ENCODE measurements at regions not wholly inside any gene's neighbourhood (a gene's known extent, or its start where the extent isn't known, plus 50 kb on each side); places are given as distances from the start of the nearest gene placed in this dataset.

DNA sequence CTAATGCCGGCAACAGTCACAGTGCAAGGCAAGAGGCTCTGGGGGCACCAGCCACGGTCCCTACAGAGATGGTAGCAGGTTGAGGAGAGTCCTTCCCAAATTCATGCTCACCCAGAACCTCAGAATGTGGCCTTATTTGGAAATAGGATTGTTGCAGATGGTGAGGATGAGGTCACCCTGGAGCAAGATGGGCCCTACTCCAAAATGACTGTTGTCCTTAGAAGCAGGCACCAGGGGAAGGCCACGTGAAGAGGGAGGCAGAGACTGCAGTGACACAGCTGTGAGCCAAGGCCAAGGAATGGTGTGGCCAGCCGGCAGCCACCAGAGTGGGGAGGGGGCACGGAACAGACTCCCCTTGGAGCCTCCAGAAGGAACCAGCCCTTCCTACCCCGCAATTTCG lies 70.8 kb upstream of the CLDN14 start:
- Mint-ChIP-seq H3K36me3 (no peaks in the 10 kb centered on the region), H3K27me3 (ENCODE audit: low read depth) (no peaks in the 10 kb centered on the region), H3K27ac (no peak overlapping the region), H3K4me1 (peaks cover 16% of the 10 kb centered on the region), H3K4me3 (no peak overlapping the region), H3K9me3 (no peaks in the 10 kb centered on the region)
- TF ChIP-seq ESRRA (CRISPR knock-in tag; IDR thresholded peaks at IDR 0.05; ENCODE audit: borderline replicate concordance) (no peak), NR1H2 (CRISPR knock-in tag; IDR thresholded peaks at IDR 0.05) (no peak)
- TF ChIP-seq, protein P1, sequence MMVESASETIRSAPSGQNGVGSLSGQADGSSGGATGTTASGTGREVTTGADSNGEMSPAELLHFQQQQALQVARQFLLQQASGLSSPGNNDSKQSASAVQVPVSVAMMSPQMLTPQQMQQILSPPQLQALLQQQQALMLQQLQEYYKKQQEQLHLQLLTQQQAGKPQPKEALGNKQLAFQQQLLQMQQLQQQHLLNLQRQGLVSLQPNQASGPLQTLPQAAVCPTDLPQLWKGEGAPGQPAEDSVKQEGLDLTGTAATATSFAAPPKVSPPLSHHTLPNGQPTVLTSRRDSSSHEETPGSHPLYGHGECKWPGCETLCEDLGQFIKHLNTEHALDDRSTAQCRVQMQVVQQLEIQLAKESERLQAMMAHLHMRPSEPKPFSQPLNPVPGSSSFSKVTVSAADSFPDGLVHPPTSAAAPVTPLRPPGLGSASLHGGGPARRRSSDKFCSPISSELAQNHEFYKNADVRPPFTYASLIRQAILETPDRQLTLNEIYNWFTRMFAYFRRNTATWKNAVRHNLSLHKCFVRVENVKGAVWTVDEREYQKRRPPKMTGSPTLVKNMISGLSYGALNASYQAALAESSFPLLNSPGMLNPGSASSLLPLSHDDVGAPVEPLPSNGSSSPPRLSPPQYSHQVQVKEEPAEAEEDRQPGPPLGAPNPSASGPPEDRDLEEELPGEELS (CRISPR knock-in tag; IDR thresholded peaks at IDR 0.05) = no peak
- TF ChIP-seq, protein P2, sequence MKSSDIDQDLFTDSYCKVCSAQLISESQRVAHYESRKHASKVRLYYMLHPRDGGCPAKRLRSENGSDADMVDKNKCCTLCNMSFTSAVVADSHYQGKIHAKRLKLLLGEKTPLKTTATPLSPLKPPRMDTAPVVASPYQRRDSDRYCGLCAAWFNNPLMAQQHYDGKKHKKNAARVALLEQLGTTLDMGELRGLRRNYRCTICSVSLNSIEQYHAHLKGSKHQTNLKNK (CRISPR knock-in tag; IDR thresholded peaks at IDR 0.05) = no peak
- TF ChIP-seq, protein P3, sequence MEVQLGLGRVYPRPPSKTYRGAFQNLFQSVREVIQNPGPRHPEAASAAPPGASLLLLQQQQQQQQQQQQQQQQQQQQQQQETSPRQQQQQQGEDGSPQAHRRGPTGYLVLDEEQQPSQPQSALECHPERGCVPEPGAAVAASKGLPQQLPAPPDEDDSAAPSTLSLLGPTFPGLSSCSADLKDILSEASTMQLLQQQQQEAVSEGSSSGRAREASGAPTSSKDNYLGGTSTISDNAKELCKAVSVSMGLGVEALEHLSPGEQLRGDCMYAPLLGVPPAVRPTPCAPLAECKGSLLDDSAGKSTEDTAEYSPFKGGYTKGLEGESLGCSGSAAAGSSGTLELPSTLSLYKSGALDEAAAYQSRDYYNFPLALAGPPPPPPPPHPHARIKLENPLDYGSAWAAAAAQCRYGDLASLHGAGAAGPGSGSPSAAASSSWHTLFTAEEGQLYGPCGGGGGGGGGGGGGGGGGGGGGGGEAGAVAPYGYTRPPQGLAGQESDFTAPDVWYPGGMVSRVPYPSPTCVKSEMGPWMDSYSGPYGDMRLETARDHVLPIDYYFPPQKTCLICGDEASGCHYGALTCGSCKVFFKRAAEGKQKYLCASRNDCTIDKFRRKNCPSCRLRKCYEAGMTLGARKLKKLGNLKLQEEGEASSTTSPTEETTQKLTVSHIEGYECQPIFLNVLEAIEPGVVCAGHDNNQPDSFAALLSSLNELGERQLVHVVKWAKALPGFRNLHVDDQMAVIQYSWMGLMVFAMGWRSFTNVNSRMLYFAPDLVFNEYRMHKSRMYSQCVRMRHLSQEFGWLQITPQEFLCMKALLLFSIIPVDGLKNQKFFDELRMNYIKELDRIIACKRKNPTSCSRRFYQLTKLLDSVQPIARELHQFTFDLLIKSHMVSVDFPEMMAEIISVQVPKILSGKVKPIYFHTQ (CRISPR knock-in tag; IDR thresholded peaks at IDR 0.05) = no peak
- TF ChIP-seq, protein P4, sequence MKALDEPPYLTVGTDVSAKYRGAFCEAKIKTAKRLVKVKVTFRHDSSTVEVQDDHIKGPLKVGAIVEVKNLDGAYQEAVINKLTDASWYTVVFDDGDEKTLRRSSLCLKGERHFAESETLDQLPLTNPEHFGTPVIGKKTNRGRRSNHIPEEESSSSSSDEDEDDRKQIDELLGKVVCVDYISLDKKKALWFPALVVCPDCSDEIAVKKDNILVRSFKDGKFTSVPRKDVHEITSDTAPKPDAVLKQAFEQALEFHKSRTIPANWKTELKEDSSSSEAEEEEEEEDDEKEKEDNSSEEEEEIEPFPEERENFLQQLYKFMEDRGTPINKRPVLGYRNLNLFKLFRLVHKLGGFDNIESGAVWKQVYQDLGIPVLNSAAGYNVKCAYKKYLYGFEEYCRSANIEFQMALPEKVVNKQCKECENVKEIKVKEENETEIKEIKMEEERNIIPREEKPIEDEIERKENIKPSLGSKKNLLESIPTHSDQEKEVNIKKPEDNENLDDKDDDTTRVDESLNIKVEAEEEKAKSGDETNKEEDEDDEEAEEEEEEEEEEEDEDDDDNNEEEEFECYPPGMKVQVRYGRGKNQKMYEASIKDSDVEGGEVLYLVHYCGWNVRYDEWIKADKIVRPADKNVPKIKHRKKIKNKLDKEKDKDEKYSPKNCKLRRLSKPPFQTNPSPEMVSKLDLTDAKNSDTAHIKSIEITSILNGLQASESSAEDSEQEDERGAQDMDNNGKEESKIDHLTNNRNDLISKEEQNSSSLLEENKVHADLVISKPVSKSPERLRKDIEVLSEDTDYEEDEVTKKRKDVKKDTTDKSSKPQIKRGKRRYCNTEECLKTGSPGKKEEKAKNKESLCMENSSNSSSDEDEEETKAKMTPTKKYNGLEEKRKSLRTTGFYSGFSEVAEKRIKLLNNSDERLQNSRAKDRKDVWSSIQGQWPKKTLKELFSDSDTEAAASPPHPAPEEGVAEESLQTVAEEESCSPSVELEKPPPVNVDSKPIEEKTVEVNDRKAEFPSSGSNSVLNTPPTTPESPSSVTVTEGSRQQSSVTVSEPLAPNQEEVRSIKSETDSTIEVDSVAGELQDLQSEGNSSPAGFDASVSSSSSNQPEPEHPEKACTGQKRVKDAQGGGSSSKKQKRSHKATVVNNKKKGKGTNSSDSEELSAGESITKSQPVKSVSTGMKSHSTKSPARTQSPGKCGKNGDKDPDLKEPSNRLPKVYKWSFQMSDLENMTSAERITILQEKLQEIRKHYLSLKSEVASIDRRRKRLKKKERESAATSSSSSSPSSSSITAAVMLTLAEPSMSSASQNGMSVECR (CRISPR knock-in tag; IDR thresholded peaks at IDR 0.05; ENCODE audit: borderline replicate concordance) = no peak
- TF ChIP-seq, protein P5, sequence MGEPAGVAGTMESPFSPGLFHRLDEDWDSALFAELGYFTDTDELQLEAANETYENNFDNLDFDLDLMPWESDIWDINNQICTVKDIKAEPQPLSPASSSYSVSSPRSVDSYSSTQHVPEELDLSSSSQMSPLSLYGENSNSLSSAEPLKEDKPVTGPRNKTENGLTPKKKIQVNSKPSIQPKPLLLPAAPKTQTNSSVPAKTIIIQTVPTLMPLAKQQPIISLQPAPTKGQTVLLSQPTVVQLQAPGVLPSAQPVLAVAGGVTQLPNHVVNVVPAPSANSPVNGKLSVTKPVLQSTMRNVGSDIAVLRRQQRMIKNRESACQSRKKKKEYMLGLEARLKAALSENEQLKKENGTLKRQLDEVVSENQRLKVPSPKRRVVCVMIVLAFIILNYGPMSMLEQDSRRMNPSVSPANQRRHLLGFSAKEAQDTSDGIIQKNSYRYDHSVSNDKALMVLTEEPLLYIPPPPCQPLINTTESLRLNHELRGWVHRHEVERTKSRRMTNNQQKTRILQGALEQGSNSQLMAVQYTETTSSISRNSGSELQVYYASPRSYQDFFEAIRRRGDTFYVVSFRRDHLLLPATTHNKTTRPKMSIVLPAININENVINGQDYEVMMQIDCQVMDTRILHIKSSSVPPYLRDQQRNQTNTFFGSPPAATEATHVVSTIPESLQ (CRISPR knock-in tag; IDR thresholded peaks at IDR 0.05) = no peak
- CTCF ChIA-PET = no interaction called here
- no peak for ATAC-seq
- POLR2A ChIA-PET = no interaction called here
- DNase-seq (ENCODE audit: low spot score) = no peak

DNA sequence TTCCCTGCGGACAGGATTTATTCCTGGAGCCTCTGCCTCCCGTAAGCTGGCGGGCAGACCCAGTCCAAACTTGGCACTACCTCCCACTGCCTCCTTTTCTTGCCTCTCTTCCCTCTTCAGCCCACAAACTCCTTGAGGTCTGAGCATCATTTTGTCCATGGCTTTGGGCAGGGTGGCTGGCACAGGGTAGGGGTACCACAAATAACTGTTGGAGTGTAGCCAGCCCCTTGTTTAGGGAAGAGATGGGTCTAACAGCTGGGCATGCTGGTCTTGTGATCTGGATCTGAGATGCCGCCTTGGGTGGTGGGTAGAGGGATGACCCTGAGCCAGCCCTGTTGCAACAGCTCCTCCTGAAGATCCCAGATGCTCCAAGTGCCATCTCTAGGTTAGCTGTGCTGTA lies 71.4 kb upstream of the CLDN14 start:
- Mint-ChIP-seq H3K36me3 (no peaks in the 10 kb centered on the region), H3K27me3 (ENCODE audit: low read depth) (no peaks in the 10 kb centered on the region), H3K9me3 (no peaks in the 10 kb centered on the region), H3K4me1 (peaks cover 16% of the 10 kb centered on the region), H3K4me3 (no peak overlapping the region), H3K27ac (no peak overlapping the region)
- no peak for ATAC-seq
- ChIA-PET CTCF (no interaction called here), POLR2A (no interaction called here)
- no peak for DNase-seq (ENCODE audit: low spot score)
- no peak for TF ChIP-seq NR2C2 (CRISPR knock-in tag; IDR thresholded peaks at IDR 0.05)
- no peak for TF ChIP-seq ZNF232 (CRISPR knock-in tag; IDR thresholded peaks at IDR 0.05)
- no peak for TF ChIP-seq ZNF317 (CRISPR knock-in tag; IDR thresholded peaks at IDR 0.05; ENCODE audit: borderline replicate concordance, low read depth)
- no peak for TF ChIP-seq ESRRA (CRISPR knock-in tag; IDR thresholded peaks at IDR 0.05; ENCODE audit: borderline replicate concordance)
- TF ChIP-seq, protein P6, sequence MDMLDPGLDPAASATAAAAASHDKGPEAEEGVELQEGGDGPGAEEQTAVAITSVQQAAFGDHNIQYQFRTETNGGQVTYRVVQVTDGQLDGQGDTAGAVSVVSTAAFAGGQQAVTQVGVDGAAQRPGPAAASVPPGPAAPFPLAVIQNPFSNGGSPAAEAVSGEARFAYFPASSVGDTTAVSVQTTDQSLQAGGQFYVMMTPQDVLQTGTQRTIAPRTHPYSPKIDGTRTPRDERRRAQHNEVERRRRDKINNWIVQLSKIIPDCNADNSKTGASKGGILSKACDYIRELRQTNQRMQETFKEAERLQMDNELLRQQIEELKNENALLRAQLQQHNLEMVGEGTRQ (CRISPR knock-in tag; IDR thresholded peaks at IDR 0.05) = no peak
- TF ChIP-seq ZNF121 (CRISPR knock-in tag; IDR thresholded peaks at IDR 0.05) = no peak
- TF ChIP-seq, protein P7, sequence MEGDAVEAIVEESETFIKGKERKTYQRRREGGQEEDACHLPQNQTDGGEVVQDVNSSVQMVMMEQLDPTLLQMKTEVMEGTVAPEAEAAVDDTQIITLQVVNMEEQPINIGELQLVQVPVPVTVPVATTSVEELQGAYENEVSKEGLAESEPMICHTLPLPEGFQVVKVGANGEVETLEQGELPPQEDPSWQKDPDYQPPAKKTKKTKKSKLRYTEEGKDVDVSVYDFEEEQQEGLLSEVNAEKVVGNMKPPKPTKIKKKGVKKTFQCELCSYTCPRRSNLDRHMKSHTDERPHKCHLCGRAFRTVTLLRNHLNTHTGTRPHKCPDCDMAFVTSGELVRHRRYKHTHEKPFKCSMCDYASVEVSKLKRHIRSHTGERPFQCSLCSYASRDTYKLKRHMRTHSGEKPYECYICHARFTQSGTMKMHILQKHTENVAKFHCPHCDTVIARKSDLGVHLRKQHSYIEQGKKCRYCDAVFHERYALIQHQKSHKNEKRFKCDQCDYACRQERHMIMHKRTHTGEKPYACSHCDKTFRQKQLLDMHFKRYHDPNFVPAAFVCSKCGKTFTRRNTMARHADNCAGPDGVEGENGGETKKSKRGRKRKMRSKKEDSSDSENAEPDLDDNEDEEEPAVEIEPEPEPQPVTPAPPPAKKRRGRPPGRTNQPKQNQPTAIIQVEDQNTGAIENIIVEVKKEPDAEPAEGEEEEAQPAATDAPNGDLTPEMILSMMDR (IDR thresholded peaks at IDR 0.05) = no peak
- TF ChIP-seq ETV6 (CRISPR knock-in tag; IDR thresholded peaks at IDR 0.05) = no peak

Measured in WTC11 (cell line).